ENCODE measurements at regions not wholly inside any gene's neighbourhood (a gene's known extent, or its start where the extent isn't known, plus 50 kb on each side); places are given as distances from the start of the nearest gene placed in this dataset.

DNA sequence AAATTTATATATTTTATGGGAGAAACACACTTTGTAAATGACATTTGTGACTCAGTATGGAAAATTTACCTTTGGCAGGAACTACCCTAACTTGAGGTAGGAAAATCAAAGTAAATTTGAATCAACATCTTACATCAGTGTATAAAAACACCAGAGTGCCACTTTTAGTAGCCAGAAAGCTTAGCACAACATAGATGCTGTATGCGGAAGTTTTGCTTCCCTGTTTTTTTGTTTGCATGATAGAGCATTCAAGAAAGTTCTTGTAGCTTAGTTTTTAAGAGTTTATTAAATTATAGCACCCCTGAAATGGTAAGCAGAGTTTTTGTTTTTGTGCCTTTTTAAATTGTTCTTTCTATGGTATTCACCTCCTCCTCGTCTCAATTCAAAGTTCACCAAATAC is 120.8 kb upstream of the RAP2B start:
- no peak for DNase-seq (ENCODE audit: low read depth in 1 of 2, low spot score in 1 of 2)

DNA sequence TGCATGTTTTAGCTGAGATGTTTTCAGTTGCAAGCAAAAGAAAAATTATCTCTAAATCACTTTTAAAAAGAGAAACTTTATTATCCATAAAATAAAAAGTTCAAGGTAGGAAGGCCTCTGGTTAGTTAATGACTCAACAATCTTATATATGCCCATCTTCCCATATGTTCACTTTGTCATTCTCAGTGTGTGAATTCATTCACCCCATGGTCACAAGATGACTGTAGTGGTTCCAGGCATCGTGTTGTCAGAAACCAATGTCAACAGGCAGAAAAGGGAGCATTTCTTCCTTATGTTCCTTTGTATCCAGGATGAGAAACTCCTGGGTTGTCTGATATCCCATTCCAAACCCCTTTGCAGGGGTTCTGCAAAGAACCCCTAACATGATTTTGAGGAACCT is 119.9 kb upstream of the RAP2B start:
- Histone ChIP-seq H3K27me3 (ENCODE audit: insufficient read depth, poor library complexity, severe bottlenecking) (no peaks in the 10 kb centered on the region), H3K27ac (replicated peaks) (no peak overlapping the region), H3K4me3 (replicated peaks; ENCODE audit: insufficient read depth, low read length) (no peak overlapping the region)
- TF ChIP-seq REST (IDR thresholded peaks at IDR 0.05; ENCODE audit: insufficient replicate concordance, low read depth) (no peak), GABPA (IDR thresholded peaks at IDR 0.05; ENCODE audit: low read depth) (no peak), SPI1 (IDR thresholded peaks at IDR 0.05; ENCODE audit: borderline replicate concordance, low read depth) (no peak), POLR2AphosphoS5 (IDR thresholded peaks at IDR 0.05; ENCODE audit: low read depth) (no peak)
- TF ChIP-seq, protein P1, sequence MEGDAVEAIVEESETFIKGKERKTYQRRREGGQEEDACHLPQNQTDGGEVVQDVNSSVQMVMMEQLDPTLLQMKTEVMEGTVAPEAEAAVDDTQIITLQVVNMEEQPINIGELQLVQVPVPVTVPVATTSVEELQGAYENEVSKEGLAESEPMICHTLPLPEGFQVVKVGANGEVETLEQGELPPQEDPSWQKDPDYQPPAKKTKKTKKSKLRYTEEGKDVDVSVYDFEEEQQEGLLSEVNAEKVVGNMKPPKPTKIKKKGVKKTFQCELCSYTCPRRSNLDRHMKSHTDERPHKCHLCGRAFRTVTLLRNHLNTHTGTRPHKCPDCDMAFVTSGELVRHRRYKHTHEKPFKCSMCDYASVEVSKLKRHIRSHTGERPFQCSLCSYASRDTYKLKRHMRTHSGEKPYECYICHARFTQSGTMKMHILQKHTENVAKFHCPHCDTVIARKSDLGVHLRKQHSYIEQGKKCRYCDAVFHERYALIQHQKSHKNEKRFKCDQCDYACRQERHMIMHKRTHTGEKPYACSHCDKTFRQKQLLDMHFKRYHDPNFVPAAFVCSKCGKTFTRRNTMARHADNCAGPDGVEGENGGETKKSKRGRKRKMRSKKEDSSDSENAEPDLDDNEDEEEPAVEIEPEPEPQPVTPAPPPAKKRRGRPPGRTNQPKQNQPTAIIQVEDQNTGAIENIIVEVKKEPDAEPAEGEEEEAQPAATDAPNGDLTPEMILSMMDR (IDR thresholded peaks at IDR 0.05; ENCODE audit: insufficient read depth, low read length), result no peak
- no peak for DNase-seq (ENCODE audit: low read depth in 1 of 2, low spot score in 1 of 2)

More for the DNA sequence above, 120.8 kb upstream of the RAP2B start:
- Histone ChIP-seq H3K27ac (replicated peaks) (no peak overlapping the region), H3K4me3 (replicated peaks; ENCODE audit: insufficient read depth, low read length) (no peak overlapping the region), H3K27me3 (ENCODE audit: insufficient read depth, poor library complexity, severe bottlenecking) (no peaks in the 10 kb centered on the region)
- TF ChIP-seq REST (IDR thresholded peaks at IDR 0.05; ENCODE audit: insufficient replicate concordance, low read depth), result no peak
- no peak for TF ChIP-seq GABPA (IDR thresholded peaks at IDR 0.05; ENCODE audit: low read depth)
- TF ChIP-seq POLR2AphosphoS5 (IDR thresholded peaks at IDR 0.05; ENCODE audit: low read depth), result no peak
- TF ChIP-seq SPI1 (IDR thresholded peaks at IDR 0.05; ENCODE audit: borderline replicate concordance, low read depth), result no peak
- TF ChIP-seq, protein P1 (IDR thresholded peaks at IDR 0.05; ENCODE audit: insufficient read depth, low read length), result no peak

DNA sequence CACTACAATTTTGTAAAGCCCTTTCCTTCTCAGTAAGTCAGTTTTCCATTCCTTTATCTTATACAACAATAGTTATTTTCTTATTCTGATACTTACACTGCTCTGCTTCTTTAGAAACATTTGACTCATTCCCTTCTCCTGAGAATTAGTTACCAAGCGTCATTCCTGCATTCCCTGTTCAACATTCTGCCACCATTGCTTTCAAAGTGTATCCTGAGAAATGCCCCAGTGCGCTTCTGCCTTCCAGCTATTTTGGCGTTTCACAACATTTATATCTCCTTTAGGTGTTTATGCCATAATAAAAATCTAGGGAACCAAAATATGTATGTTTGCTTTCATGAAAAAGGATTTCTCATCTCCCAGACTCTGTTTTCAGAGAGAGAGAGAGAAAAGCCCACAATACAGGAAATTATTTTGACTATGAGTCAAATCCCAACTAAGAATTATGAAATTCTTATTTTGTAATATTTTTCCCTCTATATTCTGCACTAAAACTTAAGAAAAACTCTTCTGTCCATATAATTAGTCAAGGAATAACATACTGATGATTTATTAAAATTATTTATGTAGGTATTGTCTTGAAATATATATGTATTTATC is 118.2 kb upstream of the RAP2B start:
- TF ChIP-seq SPI1 (IDR thresholded peaks at IDR 0.05; ENCODE audit: borderline replicate concordance, low read depth), result no peak
- TF ChIP-seq, protein P1 (IDR thresholded peaks at IDR 0.05; ENCODE audit: insufficient read depth, low read length), result no peak
- no peak for TF ChIP-seq POLR2AphosphoS5 (IDR thresholded peaks at IDR 0.05; ENCODE audit: low read depth)
- no peak for TF ChIP-seq GABPA (IDR thresholded peaks at IDR 0.05; ENCODE audit: low read depth)
- no peak for TF ChIP-seq REST (IDR thresholded peaks at IDR 0.05; ENCODE audit: insufficient replicate concordance, low read depth)
- Histone ChIP-seq H3K4me3 (replicated peaks; ENCODE audit: insufficient read depth, low read length) (no peak overlapping the region), H3K27ac (replicated peaks) (no peak overlapping the region), H3K27me3 (ENCODE audit: insufficient read depth, poor library complexity, severe bottlenecking) (no peaks in the 10 kb centered on the region)
- no peak for DNase-seq (ENCODE audit: low read depth in 1 of 2, low spot score in 1 of 2)
